GM12873 (cell line): ENCODE measurements at regions not wholly inside any gene's neighbourhood (a gene's known extent, or its start where the extent isn't known, plus 50 kb on each side); places are given as distances from the start of the nearest gene placed in this dataset.

Experiments
- CTCF ChIP-seq: IDR thresholded peaks from 2 replicates; pipeline ENCODE4 v1.5.1; 2012; ENCODE audit warnings: low read depth, mild to moderate bottlenecking, moderate library complexity, low read length, control low read depth; ENCODE audit not compliant: insufficient read depth; ENCODE audit errors: missing control alignments

- TF ChIP-seq CTCF = no peak
Observed at GRCh38 chr1:53401813-53402745, 57.1 kb upstream of the DMRTB1 start.

GRCh38 chr1:53402891-53403655 lies 56.1 kb upstream of the DMRTB1 start:
- TF ChIP-seq CTCF = no peak

GRCh38 chr1:53405737-53406136 lies 53.5 kb upstream of the DMRTB1 start:
- TF ChIP-seq CTCF = no peak

GRCh38 chr1:53406551-53407235 lies 52.5 kb upstream of the DMRTB1 start:
- no peak for TF ChIP-seq CTCF

GRCh38 chr1:53408013-53408754 lies 51.0 kb upstream of the DMRTB1 start:
- no peak for TF ChIP-seq CTCF

- no peak for TF ChIP-seq CTCF
Observed at GRCh38 chr1:53408755-53409129, 50.5 kb upstream of the DMRTB1 start.

- no peak for TF ChIP-seq CTCF
Observed at GRCh38 chr1:53409233-53409632, 50.0 kb upstream of the DMRTB1 start.
